Loucy (cell line): ENCODE measurements at regions not wholly inside any gene's neighbourhood (a gene's known extent, or its start where the extent isn't known, plus 50 kb on each side); places are given as distances from the start of the nearest gene placed in this dataset.

Experiments
- EZH2phosphoT487 ChIP-seq: fragments of 200-600 bp; IDR thresholded peaks from 2 replicates; pipeline ENCODE4 v1.6.1; 2018; ENCODE audit warnings: antibody characterized with exemption, mild to moderate bottlenecking, moderate library complexity, borderline replicate concordance
- TF ChIP-seq, protein P1 (sequence below): fragments of 200-600 bp; sonication (generic); conservative IDR thresholded peaks from 2 replicates; pipeline ENCODE4 v1.5.1; 2014; ENCODE audit warnings: mild to moderate bottlenecking, antibody characterized with exemption, low read length

DNA sequence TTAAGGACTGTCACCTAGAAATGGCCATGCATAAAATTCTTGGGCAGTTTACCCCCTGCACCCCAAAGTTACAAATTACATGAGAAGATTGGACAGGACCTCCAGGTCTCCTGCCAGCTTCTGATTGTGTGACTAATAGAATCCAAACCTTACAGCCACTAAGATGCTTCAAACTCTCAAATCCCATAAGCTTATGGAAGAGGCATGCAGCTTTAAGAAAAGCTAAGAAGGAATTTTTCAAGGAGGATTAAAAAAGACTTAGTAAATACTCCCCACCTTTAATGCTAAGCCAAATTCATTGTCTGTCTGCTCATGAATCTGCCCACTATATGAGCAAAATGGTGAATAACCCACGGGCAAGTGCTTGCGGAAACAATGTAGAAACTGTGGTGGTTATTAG is 86.3 kb downstream of the MAIP1 start:
- TF ChIP-seq, protein P1, sequence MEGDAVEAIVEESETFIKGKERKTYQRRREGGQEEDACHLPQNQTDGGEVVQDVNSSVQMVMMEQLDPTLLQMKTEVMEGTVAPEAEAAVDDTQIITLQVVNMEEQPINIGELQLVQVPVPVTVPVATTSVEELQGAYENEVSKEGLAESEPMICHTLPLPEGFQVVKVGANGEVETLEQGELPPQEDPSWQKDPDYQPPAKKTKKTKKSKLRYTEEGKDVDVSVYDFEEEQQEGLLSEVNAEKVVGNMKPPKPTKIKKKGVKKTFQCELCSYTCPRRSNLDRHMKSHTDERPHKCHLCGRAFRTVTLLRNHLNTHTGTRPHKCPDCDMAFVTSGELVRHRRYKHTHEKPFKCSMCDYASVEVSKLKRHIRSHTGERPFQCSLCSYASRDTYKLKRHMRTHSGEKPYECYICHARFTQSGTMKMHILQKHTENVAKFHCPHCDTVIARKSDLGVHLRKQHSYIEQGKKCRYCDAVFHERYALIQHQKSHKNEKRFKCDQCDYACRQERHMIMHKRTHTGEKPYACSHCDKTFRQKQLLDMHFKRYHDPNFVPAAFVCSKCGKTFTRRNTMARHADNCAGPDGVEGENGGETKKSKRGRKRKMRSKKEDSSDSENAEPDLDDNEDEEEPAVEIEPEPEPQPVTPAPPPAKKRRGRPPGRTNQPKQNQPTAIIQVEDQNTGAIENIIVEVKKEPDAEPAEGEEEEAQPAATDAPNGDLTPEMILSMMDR, result no peak
- TF ChIP-seq EZH2phosphoT487, result no peak
